Upper lobe of left lung (tissue), 6 donors: ENCODE measurements at regions not wholly inside any gene's neighbourhood (a gene's known extent, or its start where the extent isn't known, plus 50 kb on each side); places are given as distances from the start of the nearest gene placed in this dataset.
A peak's percentile ranks its signal among the peaks of the same experiment; 100 is the strongest.

Experiments
- ATAC-seq, 2 donors: fragments of 200-7000 bp; cut with Tn5 transposase; one replicate each; pipeline ENCODE4 v1.9.1; 2022; ENCODE audit warnings: mild to moderate bottlenecking in 2 of 2, moderate library complexity in 2 of 2; ENCODE audit not compliant: low FRiP score in 2 of 2
- DNase-seq, 2 donors: peaks; one replicate each; pipeline ENCODE4 v3.0.0-alpha.2; 2019 to 2020
- H3K27ac ChIP-seq, 4 donors: fragments of 200-600 bp; sonication (generic); one replicate each; pipeline ENCODE4 v1.5.1; 2016 to 2019
- H3K27me3 ChIP-seq, 4 donors: fragments of 200-600 bp; sonication (generic); one replicate each; pipeline ENCODE4 v1.5.1; 2017 to 2019
- H3K36me3 ChIP-seq, 4 donors: fragments of 200-600 bp; sonication (generic); one replicate each; pipeline ENCODE4 v1.5.1; 2016 to 2019
- H3K4me1 ChIP-seq, 4 donors: fragments of 200-600 bp; sonication (generic); one replicate each; pipeline ENCODE4 v1.5.1; 2018 to 2019
- H3K4me3 ChIP-seq, 4 donors: fragments of 200-600 bp; sonication (generic); one replicate each; pipeline ENCODE4 v1.5.1; 2017 to 2019; ENCODE audit warnings: mild to moderate bottlenecking in 2 of 4, moderate library complexity in 1 of 4
- H3K9me3 ChIP-seq, 4 donors: fragments of 200-600 bp; sonication (generic); one replicate each; pipeline ENCODE4 v1.5.1; 2018 to 2019
- CTCF ChIP-seq, 6 experiments: fragments of 450-650 bp in 4 of 6; fragments of 200-600 bp in 2 of 6; sonication (generic) in 2 of 6; IDR thresholded peaks; one replicate each; pipeline ENCODE4 v1.5.1; 2016 to 2019; ENCODE audit warnings: antibody characterized with exemption in 6 of 6
- EP300 ChIP-seq, 4 donors: sonication (generic); formaldehyde crosslinking; IDR thresholded peaks; one replicate each; pipeline ENCODE4 v1.5.1; 2017; ENCODE audit warnings: antibody characterized with exemption in 4 of 4, control low read depth in 2 of 4
- POLR2A ChIP-seq, 4 donors: fragments of 450-650 bp; IDR thresholded peaks; one replicate each; pipeline ENCODE4 v1.5.1; 2016 to 2017; ENCODE audit warnings: antibody characterized with exemption in 4 of 4, mild to moderate bottlenecking in 2 of 4
- POLR2AphosphoS5 ChIP-seq, 2 donors: sonication (generic); formaldehyde crosslinking; IDR thresholded peaks; one replicate each; pipeline ENCODE4 v1.5.1; 2017; ENCODE audit warnings: antibody characterized with exemption in 2 of 2
- WGBS, 2 donors: methylation state at CpG; one replicate each; pipeline ENCODE4 v1.1.5; 2017 to 2018; 5-methylcytosine and 5-hydroxymethylcytosine counted together
- donor health status: DM: no; HTN: no; CAD: no; lungs with moderate emphysema.
- donor health status: DM: no; HTN: yes; CAD: no; lungs with severe emphysema.

- ATAC-seq (no peak), DNase-seq (no peak)
- TF ChIP-seq EP300 (IDR thresholded peaks at IDR 0.05), result no peak
- TF ChIP-seq POLR2AphosphoS5 (IDR thresholded peaks at IDR 0.05), result no peak
- TF ChIP-seq CTCF (IDR thresholded peaks at IDR 0.05), result no peak
- TF ChIP-seq POLR2A (IDR thresholded peaks at IDR 0.05), result no peak
- H3K4me1 ChIP-seq, result no peaks in the 10 kb centered on the region
- no peak overlapping the region for H3K4me3 ChIP-seq
- no peaks in the 10 kb centered on the region for H3K27me3 ChIP-seq
- no peaks in the 10 kb centered on the region for H3K36me3 ChIP-seq
- H3K9me3 ChIP-seq, result no peaks in the 10 kb centered on the region
- no peak overlapping the region for H3K27ac ChIP-seq
Observed at GRCh38 chr3:67923796-67924195, 269.4 kb upstream of the SUCLG2 start.

- Histone ChIP-seq H3K4me3 (no peak overlapping the region), H3K27ac (no peak overlapping the region), H3K36me3 (no peaks in the 10 kb centered on the region), H3K4me1 (no peaks in the 10 kb centered on the region), H3K27me3 (no peaks in the 10 kb centered on the region), H3K9me3 (no peaks in the 10 kb centered on the region)
- TF ChIP-seq CTCF (IDR thresholded peaks at IDR 0.05), result no peak
- TF ChIP-seq POLR2AphosphoS5 (IDR thresholded peaks at IDR 0.05), result no peak
- no peak for TF ChIP-seq POLR2A (IDR thresholded peaks at IDR 0.05)
- TF ChIP-seq EP300 (IDR thresholded peaks at IDR 0.05), result no peak
- ATAC-seq (no peak), DNase-seq (no peak)
- WGBS, 2 donors, result 76 to 78% methylated on average over 7 of the region's 7 CpGs
Observed at GRCh38 chr3:67920969-67921368, 266.6 kb upstream of the SUCLG2 start.

- Histone ChIP-seq H3K27me3 (no peaks in the 10 kb centered on the region), H3K4me3 (no peak overlapping the region), H3K27ac (no peak overlapping the region), H3K36me3 (no peaks in the 10 kb centered on the region), H3K4me1 (no peaks in the 10 kb centered on the region), H3K9me3 (no peaks in the 10 kb centered on the region)
- 76 to 83% methylated on average over 1 of the region's 1 CpG for WGBS, 2 donors
- DNase-seq (no peak), ATAC-seq (no peak)
- TF ChIP-seq POLR2A (IDR thresholded peaks at IDR 0.05) (no peak), CTCF (IDR thresholded peaks at IDR 0.05) (no peak), EP300 (IDR thresholded peaks at IDR 0.05) (no peak), POLR2AphosphoS5 (IDR thresholded peaks at IDR 0.05) (no peak)
Observed at GRCh38 chr3:67920311-67920710, 265.9 kb upstream of the SUCLG2 start.

GRCh38 chr3:67916353-67916752 is 261.9 kb upstream of the SUCLG2 start:
- TF ChIP-seq CTCF (IDR thresholded peaks at IDR 0.05) (no peak), POLR2AphosphoS5 (IDR thresholded peaks at IDR 0.05) (no peak), EP300 (IDR thresholded peaks at IDR 0.05) (no peak)
- DNase-seq (no peak), ATAC-seq (no peak)
- Histone ChIP-seq H3K36me3 (no peaks in the 10 kb centered on the region), H3K4me1 (no peaks in the 10 kb centered on the region), H3K27ac (no peak overlapping the region), H3K9me3 (no peaks in the 10 kb centered on the region), H3K27me3 (no peaks in the 10 kb centered on the region), H3K4me3 (no peak overlapping the region)
- WGBS, 2 donors, result 93 to 95% methylated on average over 5 of the region's 5 CpGs

GRCh38 chr3:67907735-67908134 is 253.3 kb upstream of the SUCLG2 start:
- Histone ChIP-seq H3K27ac (no peak overlapping the region), H3K36me3 (no peaks in the 10 kb centered on the region), H3K4me1 (no peaks in the 10 kb centered on the region), H3K4me3 (no peak overlapping the region), H3K9me3 (peaks cover 0 to 4% (median 0%) of the 10 kb centered on the region in 4 donors), H3K27me3 (no peaks in the 10 kb centered on the region)
- no peak for DNase-seq
- no peak for TF ChIP-seq POLR2A (IDR thresholded peaks at IDR 0.05)
- TF ChIP-seq CTCF (IDR thresholded peaks at IDR 0.05), result no peak
- TF ChIP-seq POLR2AphosphoS5 (IDR thresholded peaks at IDR 0.05), result no peak
- TF ChIP-seq EP300 (IDR thresholded peaks at IDR 0.05), result no peak
- 69 to 79% methylated on average over 1 of the region's 1 CpG for WGBS, 2 donors
- peak in 1 of 2 donors; percentile 55 for ATAC-seq
